SK-N-SH (cell line): ENCODE measurements at regions not wholly inside any gene's neighbourhood (a gene's known extent, or its start where the extent isn't known, plus 50 kb on each side); places are given as distances from the start of the nearest gene placed in this dataset.

ENCODE experiments used
- CTCF ChIA-PET: fragments of 300-600, 350-600 bp; formaldehyde crosslinking; extraction: SDS; loops from one replicate; lab custom pipeline; 2021; lab: Yijun Ruan, JAX
- POLR2A ChIA-PET: fragments of 350-600 bp; sonication (Branson Sonifier 250); formaldehyde crosslinking; extraction: SDS; loops from one replicate; lab custom pipeline; 2020; ENCODE audit warnings: antibody characterized with exemption, inconsistent platforms; lab: Yijun Ruan, JAX
- DNase-seq: peaks from one replicate; pipeline ENCODE4 v3.0.0; 2012
- H2AFZ ChIP-seq: fragments of 200-600 bp; sonication (generic); 2 replicates; pipeline ENCODE4 v1.8.1; 2016; ENCODE audit warnings: antibody characterized with exemption, mild to moderate bottlenecking, low read depth
- H3F3A ChIP-seq: fragments of 200-600 bp; sonication (generic); replicated peaks from 2 replicates; pipeline ENCODE3; 2016; ENCODE audit warnings: antibody characterized with exemption, mild to moderate bottlenecking; ENCODE audit not compliant: insufficient read depth
- H3K27ac ChIP-seq, 2 experiments: fragments of 200-500 bp in 1 of 2; fragments of 200-600 bp in 1 of 2; sonication (Bioruptor generic) in 1 of 2; sonication (generic), shearing (Covaris generic) in 1 of 2; 2 replicates each; pipeline versions ENCODE4 v1.5.1 to v1.6.1; 2014 to 2016; ENCODE audit warnings: low read depth in 2 of 2, inconsistent platforms in 1 of 2, low read length in 1 of 2, mild to moderate bottlenecking in 1 of 2, mixed read lengths in 1 of 2
- H3K27me3 ChIP-seq: fragments of 200-600 bp; sonication (generic), shearing (Covaris generic); 2 replicates; pipeline ENCODE4 v1.6.1; 2016; ENCODE audit warnings: mixed run types; ENCODE audit not compliant: insufficient read depth
- H3K36me3 ChIP-seq, 2 experiments: fragments of 200-500 bp in 1 of 2; fragments of 200-600 bp in 1 of 2; sonication (Bioruptor generic) in 1 of 2; sonication (generic) in 1 of 2; replicated peaks in 1 of 2; 2 replicates each; pipeline versions ENCODE3 to v1.5.1; 2014 to 2016; ENCODE audit warnings: low read length in 1 of 2, mild to moderate bottlenecking in 1 of 2; ENCODE audit not compliant: insufficient read depth in 2 of 2, control insufficient read depth in 1 of 2
- H3K4me1 ChIP-seq, 2 experiments: fragments of 200-500 bp in 1 of 2; fragments of 200-600 bp in 1 of 2; sonication (Bioruptor generic) in 1 of 2; sonication (generic), shearing (Covaris generic) in 1 of 2; 2 replicates each; pipeline versions ENCODE4 v1.5.1 to v1.6.1; 2014 to 2016; ENCODE audit warnings: low read depth in 1 of 2, low read length in 1 of 2, mixed run types in 1 of 2; ENCODE audit not compliant: insufficient read depth in 2 of 2, control insufficient read depth in 1 of 2
- H3K4me2 ChIP-seq: fragments of 200-600 bp; sonication (generic), shearing (Covaris generic); 2 replicates; pipeline ENCODE4 v1.6.1; 2017; ENCODE audit warnings: mixed run types
- H3K4me3 ChIP-seq, 2 experiments: fragments of 200-500 bp in 1 of 2; fragments of 200-600 bp in 1 of 2; sonication (Bioruptor generic) in 1 of 2; sonication (generic), shearing (Covaris generic) in 1 of 2; 2 replicates each; pipeline versions ENCODE4 v1.5.1 to v1.8.1; 2014 to 2016; ENCODE audit warnings: low read depth in 2 of 2, inconsistent platforms in 1 of 2, low read length in 1 of 2, mild to moderate bottlenecking in 1 of 2, mixed read lengths in 1 of 2, moderate library complexity in 1 of 2
- H3K79me2 ChIP-seq: fragments of 200-600 bp; sonication (generic); 2 replicates; pipeline ENCODE4 v1.8.1; 2017; ENCODE audit warnings: mild to moderate bottlenecking; ENCODE audit not compliant: insufficient read depth
- H3K9ac ChIP-seq: fragments of 200-600 bp; sonication (generic); 2 replicates; pipeline ENCODE4 v1.6.1; 2017; ENCODE audit warnings: mixed run types
- H3K9me2 ChIP-seq: fragments of 200-600 bp; sonication (generic); 2 replicates; pipeline ENCODE4 v1.6.1; 2017; ENCODE audit warnings: mixed run types
- H3K9me3 ChIP-seq: fragments of 200-600 bp; sonication (generic); 2 replicates; pipeline ENCODE4 v1.6.1; 2017; ENCODE audit warnings: mixed run types, mild to moderate bottlenecking, moderate library complexity
- H4K20me1 ChIP-seq: fragments of 200-600 bp; sonication (generic); 2 replicates; pipeline ENCODE4 v1.6.1; 2017; ENCODE audit warnings: mild to moderate bottlenecking, mixed run types; ENCODE audit not compliant: insufficient read depth
- CHD2 ChIP-seq: fragments of 150-350 bp; IDR thresholded peaks from 2 replicates; pipeline ENCODE4 v1.6.1; 2018; ENCODE audit warnings: low read length; ENCODE audit not compliant: partially characterized antibody
- EP300 ChIP-seq, 2 experiments: IDR thresholded peaks; 2 replicates each; pipeline versions ENCODE4 v1.4.0 to v1.6.1; 2012; ENCODE audit warnings: borderline replicate concordance in 1 of 2, low read depth in 1 of 2, low read length in 1 of 2
- FOSL2 ChIP-seq: IDR thresholded peaks from 2 replicates; pipeline ENCODE4 v1.4.0; 2012; ENCODE audit warnings: low read depth, mild to moderate bottlenecking, moderate library complexity, borderline replicate concordance
- FOXJ3 ChIP-seq: sonication (generic); formaldehyde crosslinking; IDR thresholded peaks from 2 replicates; pipeline ENCODE4 v1.5.1; 2020; ENCODE audit warnings: mild to moderate bottlenecking, missing genetic modification reagents
- GABPA ChIP-seq: IDR thresholded peaks from 2 replicates; pipeline ENCODE4 v1.4.0; 2012; ENCODE audit warnings: low read depth, mild to moderate bottlenecking
- MEF2A ChIP-seq: IDR thresholded peaks from 2 replicates; pipeline ENCODE4 v1.4.0; 2012; ENCODE audit warnings: low read depth, borderline replicate concordance
- NRF1 ChIP-seq: IDR thresholded peaks from 2 replicates; pipeline ENCODE4 v1.6.1; 2012; ENCODE audit warnings: low read depth, mild to moderate bottlenecking, low read length
- RAD21 ChIP-seq: IDR thresholded peaks from 2 replicates; pipeline ENCODE4 v1.6.1; 2012; ENCODE audit warnings: mild to moderate bottlenecking, low read length
- TCF12 ChIP-seq: IDR thresholded peaks from 2 replicates; pipeline ENCODE4 v1.4.0; 2012
- TEAD4 ChIP-seq: IDR thresholded peaks from 2 replicates; pipeline ENCODE4 v1.4.0; 2012; ENCODE audit warnings: mild to moderate bottlenecking, borderline replicate concordance; ENCODE audit not compliant: insufficient read depth
- YY1 ChIP-seq: IDR thresholded peaks from 2 replicates; pipeline ENCODE4 v1.4.0; 2012; ENCODE audit warnings: low read depth, mild to moderate bottlenecking
- WGBS: methylation state at CpG from one replicate; pipeline ENCODE4 v1.1.6; 2017; ENCODE audit warnings: low lambda C conversion rate; 5-methylcytosine and 5-hydroxymethylcytosine counted together
- TF ChIP-seq, protein P1 (sequence below): IDR thresholded peaks from 2 replicates; pipeline ENCODE4; 2012
- TF ChIP-seq, protein P2 (sequence below): fragments of 150-350 bp; IDR thresholded peaks from 2 replicates; pipeline ENCODE4 v1.6.1; 2017; ENCODE audit warnings: antibody characterized with exemption, low read length, low read depth, borderline replicate concordance
- TF ChIP-seq, protein P3 (sequence below): fragments of 150-350 bp; IDR thresholded peaks from 2 replicates; pipeline ENCODE4 v1.6.1; 2016; ENCODE audit warnings: mild to moderate bottlenecking, low read depth, low read length
- TF ChIP-seq, protein P4 (sequence below): IDR thresholded peaks from 2 replicates; pipeline ENCODE4 v1.6.1; 2012; ENCODE audit warnings: mild to moderate bottlenecking, low read depth, low read length, moderate library complexity

DNA sequence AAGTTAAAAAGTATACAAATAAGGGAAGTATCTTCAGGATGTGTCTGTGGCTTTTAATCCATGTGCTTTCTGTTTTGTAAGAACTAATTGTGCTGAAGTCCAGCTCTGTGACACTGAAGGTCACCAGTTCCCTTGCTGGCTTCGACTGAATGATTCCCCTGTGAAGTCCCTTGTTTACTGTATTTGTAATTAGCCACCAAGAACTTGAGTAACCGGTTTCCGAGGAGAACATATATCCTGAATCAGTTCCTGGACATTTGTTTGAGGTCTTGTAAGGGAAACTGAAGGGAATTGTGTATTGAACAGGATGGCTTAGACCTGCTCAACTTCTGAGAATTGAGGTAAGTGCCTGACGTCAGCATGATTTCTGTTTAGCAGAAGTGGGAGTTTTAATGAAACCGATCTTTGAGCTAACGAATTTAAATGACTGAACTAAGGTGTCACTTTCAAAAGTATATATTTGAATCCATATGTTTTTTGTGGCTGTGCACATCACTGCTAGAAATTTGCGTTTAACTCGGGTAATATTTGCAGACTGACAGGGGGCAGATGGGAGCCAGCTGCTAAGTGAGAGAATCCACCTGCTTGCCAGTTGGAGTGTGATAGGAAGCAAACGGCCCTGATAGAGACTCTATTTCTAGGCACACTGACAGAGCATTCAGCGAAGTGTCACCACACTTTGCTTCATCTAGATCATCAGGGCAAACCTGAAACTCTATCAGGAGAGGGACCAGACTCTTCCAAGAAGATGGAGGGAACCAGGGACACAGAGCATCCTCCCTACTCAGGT lies 530.0 kb downstream of the RFC3 start:
- no peaks in the 10 kb centered on the region for H3K27me3 ChIP-seq
- 96% methylated on average over 8 of the region's 10 CpGs for WGBS
- ChIA-PET POLR2A (no interaction called here), CTCF (no interaction called here)
- no peaks in the 10 kb centered on the region for H4K20me1 ChIP-seq
- H3K4me1 ChIP-seq = peaks cover 4 to 15% of the 10 kb centered on the region in 2 experiments; a peak in 2 of 4 replicates
- H3K27ac ChIP-seq = peak overlapping the region in 1 of 2 experiments; percentile 76; a peak in 1 of 4 replicates
- no peaks in the 10 kb centered on the region for H3K9me2 ChIP-seq
- H3F3A ChIP-seq = peaks cover 14% of the 10 kb centered on the region
- no peak for DNase-seq
- H3K9ac ChIP-seq = no peak overlapping the region
- TF ChIP-seq MEF2A (no peak), FOSL2 (no peak), TCF12 (no peak), TEAD4 (no peak)
- TF ChIP-seq, protein P1, sequence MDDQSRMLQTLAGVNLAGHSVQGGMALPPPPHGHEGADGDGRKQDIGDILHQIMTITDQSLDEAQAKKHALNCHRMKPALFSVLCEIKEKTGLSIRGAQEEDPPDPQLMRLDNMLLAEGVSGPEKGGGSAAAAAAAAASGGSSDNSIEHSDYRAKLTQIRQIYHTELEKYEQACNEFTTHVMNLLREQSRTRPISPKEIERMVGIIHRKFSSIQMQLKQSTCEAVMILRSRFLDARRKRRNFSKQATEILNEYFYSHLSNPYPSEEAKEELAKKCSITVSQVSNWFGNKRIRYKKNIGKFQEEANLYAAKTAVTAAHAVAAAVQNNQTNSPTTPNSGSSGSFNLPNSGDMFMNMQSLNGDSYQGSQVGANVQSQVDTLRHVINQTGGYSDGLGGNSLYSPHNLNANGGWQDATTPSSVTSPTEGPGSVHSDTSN = no peak
- H3K79me2 ChIP-seq = no peaks in the 10 kb centered on the region
- H3K9me3 ChIP-seq = no peaks in the 10 kb centered on the region
- H3K4me2 ChIP-seq = no peak overlapping the region
- H3K36me3 ChIP-seq = no peaks in the 10 kb centered on the region
- H3K4me3 ChIP-seq = no peak overlapping the region
- H2AFZ ChIP-seq = no peak overlapping the region

DNA sequence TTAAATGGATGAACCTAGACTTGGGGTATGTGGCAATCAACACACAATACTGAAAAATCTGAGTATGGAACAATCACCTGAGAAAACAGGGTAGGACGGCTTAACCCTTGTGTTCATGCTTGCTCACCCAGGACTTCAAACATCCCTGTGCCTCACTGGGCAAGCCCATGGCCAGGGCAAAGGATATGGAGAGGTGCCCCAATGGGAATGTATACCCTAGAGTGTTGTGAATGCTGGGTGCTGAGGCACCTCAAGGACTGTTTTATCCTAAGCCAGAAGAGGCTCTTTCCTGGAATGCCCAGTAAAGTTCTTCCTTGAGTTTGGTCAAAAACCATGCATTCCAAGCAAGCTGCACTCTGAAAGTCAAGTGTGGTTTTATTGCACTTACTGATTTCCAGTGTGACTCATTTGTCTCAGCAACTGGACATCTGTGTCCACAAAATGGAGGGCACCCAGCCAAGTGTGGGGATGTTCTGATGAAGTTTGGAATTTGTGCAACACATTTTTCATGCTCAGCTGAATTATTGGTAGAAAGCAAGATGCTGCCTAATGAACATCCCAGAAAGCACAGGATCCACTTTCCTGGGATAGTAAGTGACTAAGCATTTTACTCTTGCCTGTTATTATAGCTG lies 531.3 kb downstream of the RFC3 start:
- Histone ChIP-seq H2AFZ (no peak overlapping the region), H3K9me3 (no peaks in the 10 kb centered on the region), H3K27me3 (no peaks in the 10 kb centered on the region), H3K79me2 (no peaks in the 10 kb centered on the region), H4K20me1 (no peaks in the 10 kb centered on the region), H3K9me2 (no peaks in the 10 kb centered on the region), H3K9ac (no peak overlapping the region), H3K36me3 (no peaks in the 10 kb centered on the region), H3F3A (peaks cover 14% of the 10 kb centered on the region), H3K27ac (peak overlapping the region; percentile 64 to 76), H3K4me3 (no peak overlapping the region), H3K4me2 (peak overlapping the region; percentile 39; the same call in 1 of the 2 replicates), H3K4me1 (peaks cover 4 to 13% of the 10 kb centered on the region in 2 experiments; a peak in 2 of 4 replicates)
- CTCF ChIA-PET = no interaction called here
- POLR2A ChIA-PET = no interaction called here
- no peak for DNase-seq
- 90% methylated on average over 1 of the region's 1 CpG for WGBS
- TF ChIP-seq RAD21 = no peak; the same call in 1 of the 2 replicates
- TF ChIP-seq, protein P2, sequence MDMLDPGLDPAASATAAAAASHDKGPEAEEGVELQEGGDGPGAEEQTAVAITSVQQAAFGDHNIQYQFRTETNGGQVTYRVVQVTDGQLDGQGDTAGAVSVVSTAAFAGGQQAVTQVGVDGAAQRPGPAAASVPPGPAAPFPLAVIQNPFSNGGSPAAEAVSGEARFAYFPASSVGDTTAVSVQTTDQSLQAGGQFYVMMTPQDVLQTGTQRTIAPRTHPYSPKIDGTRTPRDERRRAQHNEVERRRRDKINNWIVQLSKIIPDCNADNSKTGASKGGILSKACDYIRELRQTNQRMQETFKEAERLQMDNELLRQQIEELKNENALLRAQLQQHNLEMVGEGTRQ = no peak
- TF ChIP-seq, protein P3, sequence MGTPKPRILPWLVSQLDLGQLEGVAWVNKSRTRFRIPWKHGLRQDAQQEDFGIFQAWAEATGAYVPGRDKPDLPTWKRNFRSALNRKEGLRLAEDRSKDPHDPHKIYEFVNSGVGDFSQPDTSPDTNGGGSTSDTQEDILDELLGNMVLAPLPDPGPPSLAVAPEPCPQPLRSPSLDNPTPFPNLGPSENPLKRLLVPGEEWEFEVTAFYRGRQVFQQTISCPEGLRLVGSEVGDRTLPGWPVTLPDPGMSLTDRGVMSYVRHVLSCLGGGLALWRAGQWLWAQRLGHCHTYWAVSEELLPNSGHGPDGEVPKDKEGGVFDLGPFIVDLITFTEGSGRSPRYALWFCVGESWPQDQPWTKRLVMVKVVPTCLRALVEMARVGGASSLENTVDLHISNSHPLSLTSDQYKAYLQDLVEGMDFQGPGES = no peak
- TF ChIP-seq, protein P4, sequence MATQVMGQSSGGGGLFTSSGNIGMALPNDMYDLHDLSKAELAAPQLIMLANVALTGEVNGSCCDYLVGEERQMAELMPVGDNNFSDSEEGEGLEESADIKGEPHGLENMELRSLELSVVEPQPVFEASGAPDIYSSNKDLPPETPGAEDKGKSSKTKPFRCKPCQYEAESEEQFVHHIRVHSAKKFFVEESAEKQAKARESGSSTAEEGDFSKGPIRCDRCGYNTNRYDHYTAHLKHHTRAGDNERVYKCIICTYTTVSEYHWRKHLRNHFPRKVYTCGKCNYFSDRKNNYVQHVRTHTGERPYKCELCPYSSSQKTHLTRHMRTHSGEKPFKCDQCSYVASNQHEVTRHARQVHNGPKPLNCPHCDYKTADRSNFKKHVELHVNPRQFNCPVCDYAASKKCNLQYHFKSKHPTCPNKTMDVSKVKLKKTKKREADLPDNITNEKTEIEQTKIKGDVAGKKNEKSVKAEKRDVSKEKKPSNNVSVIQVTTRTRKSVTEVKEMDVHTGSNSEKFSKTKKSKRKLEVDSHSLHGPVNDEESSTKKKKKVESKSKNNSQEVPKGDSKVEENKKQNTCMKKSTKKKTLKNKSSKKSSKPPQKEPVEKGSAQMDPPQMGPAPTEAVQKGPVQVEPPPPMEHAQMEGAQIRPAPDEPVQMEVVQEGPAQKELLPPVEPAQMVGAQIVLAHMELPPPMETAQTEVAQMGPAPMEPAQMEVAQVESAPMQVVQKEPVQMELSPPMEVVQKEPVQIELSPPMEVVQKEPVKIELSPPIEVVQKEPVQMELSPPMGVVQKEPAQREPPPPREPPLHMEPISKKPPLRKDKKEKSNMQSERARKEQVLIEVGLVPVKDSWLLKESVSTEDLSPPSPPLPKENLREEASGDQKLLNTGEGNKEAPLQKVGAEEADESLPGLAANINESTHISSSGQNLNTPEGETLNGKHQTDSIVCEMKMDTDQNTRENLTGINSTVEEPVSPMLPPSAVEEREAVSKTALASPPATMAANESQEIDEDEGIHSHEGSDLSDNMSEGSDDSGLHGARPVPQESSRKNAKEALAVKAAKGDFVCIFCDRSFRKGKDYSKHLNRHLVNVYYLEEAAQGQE = peak; percentile 65; the same call in 1 of the 2 replicates
- peak; percentile 43; the same call in 1 of the 2 replicates for TF ChIP-seq MEF2A
- TF ChIP-seq FOSL2 = peak; percentile 89
- peak; percentile 49 to 94; a peak in 3 of 4 replicates for TF ChIP-seq EP300 (IDR thresholded peaks at IDR 0.05; ENCODE audit: borderline replicate concordance in 1 of 2, low read depth in 1 of 2, low read length in 1 of 2)
- TF ChIP-seq NRF1 = no peak
- TF ChIP-seq, protein P1 = peak; percentile 92
- TF ChIP-seq YY1 = no peak; the same call in 1 of the 2 replicates
- TF ChIP-seq GABPA = no peak
- no peak for TF ChIP-seq CHD2
- no peak for TF ChIP-seq FOXJ3
